Activated naive CD4-positive, alpha-beta T cell treated with anti-CD3 and anti-CD28 coated beads for 36 hours (primary cell): ENCODE measurements at regions not wholly inside any gene's neighbourhood (a gene's known extent, or its start where the extent isn't known, plus 50 kb on each side); places are given as distances from the start of the nearest gene placed in this dataset.
"Not testable (repeated sequence)": the region's sequence is repeated elsewhere in the genome, so short reads cannot be mapped to it uniquely, and the experiment has no call there.

ENCODE experiments used
- CTCF ChIA-PET: fragments of 350-600 bp; sonication (Branson Sonifier 250); formaldehyde crosslinking; loops from one replicate; lab custom pipeline; 2021; ENCODE audit warnings: antibody characterized with exemption; lab: Charles Lee
- DNase-seq: peaks from one replicate; pipeline ENCODE4 v3.0.0-alpha.2; 2020
- H3K27ac Mint-ChIP-seq: one replicate; pipeline ENCODE4 v1.8.0; 2021; ENCODE audit warnings: mild to moderate bottlenecking, mixed read lengths
- H3K27me3 Mint-ChIP-seq: one replicate; pipeline ENCODE4 v1.8.0; 2021; ENCODE audit warnings: low read depth, mixed read lengths
- H3K36me3 Mint-ChIP-seq: one replicate; pipeline ENCODE4 v1.8.0; 2021; ENCODE audit warnings: low read depth, mixed read lengths
- H3K4me1 Mint-ChIP-seq: one replicate; pipeline ENCODE4 v1.8.0; 2021; ENCODE audit warnings: low read depth, mixed read lengths
- H3K4me3 Mint-ChIP-seq: one replicate; pipeline ENCODE4 v1.8.0; 2021; ENCODE audit warnings: mild to moderate bottlenecking, moderate library complexity, mixed read lengths
- H3K9me3 Mint-ChIP-seq: one replicate; pipeline ENCODE4 v1.8.0; 2021; ENCODE audit warnings: mixed read lengths
- intact Hi-C: fragments of 100-400 bp; cut with micrococcal nuclease; formaldehyde crosslinking; loops from one replicate; pipeline ENCODE4 v1.15.1; 2023

DNA sequence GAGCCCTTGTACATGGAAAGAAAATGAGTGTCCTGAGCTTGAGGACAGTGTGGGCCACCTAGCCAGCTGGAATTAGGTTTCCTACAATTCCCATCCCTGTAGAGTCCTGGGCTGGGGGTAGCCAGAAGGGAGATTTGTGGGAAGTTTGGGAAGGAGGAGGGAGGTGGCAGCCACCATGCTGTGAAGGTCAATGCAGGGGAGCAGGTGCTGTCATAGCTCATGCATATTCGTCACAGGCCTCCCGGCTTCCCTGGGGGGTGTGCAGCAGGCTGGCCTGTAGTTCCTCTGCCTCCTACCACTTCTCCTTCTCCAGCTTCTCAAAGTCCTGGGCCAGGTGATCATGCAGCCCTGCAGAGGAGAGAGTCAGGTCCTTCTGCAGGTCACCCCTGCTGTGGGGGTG is 121.3 kb downstream of the TBX3 start:
- Mint-ChIP-seq H3K4me3 (no peak overlapping the region), H3K36me3 (no peaks in the 10 kb centered on the region), H3K27ac (no peak overlapping the region), H3K9me3 (no peaks in the 10 kb centered on the region), H3K27me3 (peaks cover 3% of the 10 kb centered on the region), H3K4me1 (no peaks in the 10 kb centered on the region)
- intact Hi-C loops: no loop called here
- no peak for DNase-seq
- CTCF ChIA-PET: interaction anchor here (0.6 kb wide), 1 partner anchor 209 kb away, joined by 4 read pairs; no protein-coding TSS in a partner anchor

DNA sequence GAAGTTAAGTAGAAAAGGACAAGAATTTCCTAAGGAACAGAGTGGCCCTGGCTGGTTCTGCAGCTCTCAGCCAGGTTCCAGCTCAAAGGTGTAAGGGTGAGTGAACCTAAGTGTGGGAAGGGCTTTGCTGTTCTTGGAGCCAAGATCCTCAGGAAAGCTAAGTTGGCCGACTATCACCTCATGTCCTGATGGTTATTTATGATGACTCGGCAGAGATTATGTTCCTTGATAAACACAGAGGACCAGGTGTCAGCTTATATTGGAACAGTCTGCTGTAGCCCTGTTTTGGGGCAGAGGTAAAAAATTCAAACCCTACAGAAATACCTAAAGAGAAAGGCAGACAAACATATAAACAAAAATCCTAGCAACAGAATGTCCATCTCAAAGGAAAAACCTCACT is 128.5 kb downstream of the TBX3 start:
- Mint-ChIP-seq H3K4me1 (no peaks in the 10 kb centered on the region), H3K36me3 (no peaks in the 10 kb centered on the region), H3K4me3 (no peak overlapping the region), H3K27ac (no peak overlapping the region), H3K9me3 (no peaks in the 10 kb centered on the region), H3K27me3 (peaks cover 2% of the 10 kb centered on the region)
- DNase-seq: no peak
- intact Hi-C loops: no loop called here
- CTCF ChIA-PET: interaction anchor here (0.7 kb wide), 1 partner anchor 1360 kb away, joined by 3 read pairs; no protein-coding TSS in a partner anchor

- no peaks in the 10 kb centered on the region for H3K9me3 Mint-ChIP-seq
- intact Hi-C loops: no loop called here
- H3K36me3 Mint-ChIP-seq: no peaks in the 10 kb centered on the region
- H3K27ac Mint-ChIP-seq: no peak overlapping the region
- DNase-seq: no peak
- no peak overlapping the region for H3K4me3 Mint-ChIP-seq
- CTCF ChIA-PET: no interaction called here
- H3K4me1 Mint-ChIP-seq: no peaks in the 10 kb centered on the region
- peaks cover 1% of the 10 kb centered on the region for H3K27me3 Mint-ChIP-seq
Measured at GRCh38 chr12:114547636-114548035, 136.3 kb downstream of the TBX3 start.

DNA sequence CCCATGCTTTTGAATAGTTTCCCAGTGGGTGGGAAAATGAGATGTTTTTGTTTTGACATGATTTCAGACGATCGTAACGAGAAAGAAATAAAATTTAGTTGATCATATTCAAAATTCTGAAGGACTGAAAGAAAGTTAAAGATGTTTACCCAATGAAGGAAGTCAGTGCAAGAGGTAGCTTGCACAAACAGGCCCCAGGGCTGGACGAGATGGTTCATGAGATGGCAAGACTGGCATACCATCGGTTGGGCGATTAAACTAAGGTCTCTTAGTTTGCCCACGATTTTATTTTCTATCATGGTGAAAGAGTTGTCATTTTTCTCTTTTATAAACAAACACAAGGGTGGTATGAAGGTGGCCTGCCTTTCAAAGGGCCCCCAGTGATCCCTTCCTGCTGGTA is 124.5 kb upstream of the TBX5 start:
- CTCF ChIA-PET: no interaction called here
- Mint-ChIP-seq H3K4me1 (no peaks in the 10 kb centered on the region), H3K27ac (no peak overlapping the region), H3K9me3 (no peaks in the 10 kb centered on the region), H3K4me3 (no peak overlapping the region), H3K36me3 (no peaks in the 10 kb centered on the region), H3K27me3 (peaks cover 15% of the 10 kb centered on the region)
- no peak for DNase-seq
- intact Hi-C loops: no loop called here

DNA sequence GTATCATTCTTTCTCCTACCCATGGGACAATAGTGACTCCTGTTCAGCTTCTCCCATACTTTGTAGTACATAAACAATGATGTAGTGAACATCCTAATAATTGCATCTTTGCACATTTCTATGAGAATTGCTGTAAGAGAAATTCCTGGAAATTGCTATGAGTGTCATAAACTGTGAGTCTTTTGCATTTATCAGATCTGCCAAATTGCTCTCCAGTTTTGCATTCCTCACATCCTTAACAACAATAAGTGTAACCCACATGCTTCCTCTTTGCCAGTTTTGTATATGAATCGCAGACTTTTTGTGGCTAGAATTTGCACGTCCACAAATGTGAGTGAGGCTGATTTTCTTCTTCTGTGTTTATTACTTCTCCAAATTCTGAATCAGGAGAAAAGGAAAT is 124.0 kb upstream of the TBX5 start:
- intact Hi-C loops: no loop called here
- Mint-ChIP-seq H3K36me3 (no peaks in the 10 kb centered on the region), H3K27ac (no peak overlapping the region), H3K4me3 (no peak overlapping the region), H3K27me3 (peaks cover 13% of the 10 kb centered on the region), H3K4me1 (no peaks in the 10 kb centered on the region), H3K9me3 (no peaks in the 10 kb centered on the region)
- CTCF ChIA-PET: no interaction called here
- DNase-seq: no peak

DNA sequence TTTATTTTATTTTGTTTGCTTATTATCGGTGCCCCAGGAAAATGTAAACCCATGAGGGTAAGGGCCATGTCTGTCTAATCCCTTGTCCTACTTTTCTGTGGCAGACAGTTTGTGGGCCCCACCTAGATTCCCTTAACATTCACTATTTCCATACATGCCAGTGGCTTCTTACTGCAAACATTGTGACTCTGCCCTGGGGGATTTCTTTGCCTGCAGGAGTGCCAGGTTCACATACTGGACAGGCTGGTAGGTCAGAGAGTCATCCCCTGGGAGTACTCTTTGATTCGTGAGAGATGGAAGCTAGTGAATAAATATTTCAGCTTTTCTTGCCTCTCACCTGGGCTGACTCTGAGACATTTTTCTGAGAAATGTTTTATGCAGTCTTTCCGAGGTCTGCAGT is 122.8 kb upstream of the TBX5 start:
- Mint-ChIP-seq H3K4me1 (no peaks in the 10 kb centered on the region), H3K9me3 (no peaks in the 10 kb centered on the region), H3K27ac (no peak overlapping the region), H3K36me3 (no peaks in the 10 kb centered on the region), H3K27me3 (peaks cover 13% of the 10 kb centered on the region), H3K4me3 (no peak overlapping the region)
- DNase-seq: no peak
- intact Hi-C loops: no loop called here
- CTCF ChIA-PET: no interaction called here

GRCh38 chr12:114521160-114521559 is 115.2 kb upstream of the TBX5 start:
- H3K36me3 Mint-ChIP-seq, intact Hi-C loops, H3K4me1 Mint-ChIP-seq, H3K4me3 Mint-ChIP-seq, CTCF ChIA-PET, DNase-seq, H3K9me3 Mint-ChIP-seq, H3K27me3 Mint-ChIP-seq, H3K27ac Mint-ChIP-seq: not testable (repeated sequence)

DNA sequence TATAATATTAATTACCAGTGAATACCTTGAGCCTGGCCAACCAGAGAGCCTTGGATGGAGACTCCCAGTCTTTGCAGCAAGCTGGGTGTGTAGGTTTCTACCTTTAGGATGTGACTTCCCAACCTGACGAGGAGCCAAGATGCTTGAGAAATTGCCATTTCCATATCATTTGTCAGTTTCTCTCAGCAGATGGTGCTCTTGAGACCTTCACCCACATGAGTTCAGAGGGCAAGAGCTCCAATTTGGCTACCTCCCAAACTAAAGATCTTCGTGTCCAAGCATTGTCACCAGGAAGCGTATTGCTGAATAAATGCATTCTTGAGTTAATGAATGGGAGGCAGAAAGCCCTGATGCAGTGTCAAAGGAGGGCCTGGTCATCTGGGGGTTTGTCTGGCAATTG is 106.4 kb upstream of the TBX5 start:
- Mint-ChIP-seq H3K9me3 (no peaks in the 10 kb centered on the region), H3K36me3 (no peaks in the 10 kb centered on the region), H3K4me3 (no peak overlapping the region), H3K27ac (no peak overlapping the region), H3K27me3 (peaks cover 19% of the 10 kb centered on the region), H3K4me1 (peaks cover 2% of the 10 kb centered on the region)
- intact Hi-C loops: no loop called here
- DNase-seq: no peak
- CTCF ChIA-PET: no interaction called here

DNA sequence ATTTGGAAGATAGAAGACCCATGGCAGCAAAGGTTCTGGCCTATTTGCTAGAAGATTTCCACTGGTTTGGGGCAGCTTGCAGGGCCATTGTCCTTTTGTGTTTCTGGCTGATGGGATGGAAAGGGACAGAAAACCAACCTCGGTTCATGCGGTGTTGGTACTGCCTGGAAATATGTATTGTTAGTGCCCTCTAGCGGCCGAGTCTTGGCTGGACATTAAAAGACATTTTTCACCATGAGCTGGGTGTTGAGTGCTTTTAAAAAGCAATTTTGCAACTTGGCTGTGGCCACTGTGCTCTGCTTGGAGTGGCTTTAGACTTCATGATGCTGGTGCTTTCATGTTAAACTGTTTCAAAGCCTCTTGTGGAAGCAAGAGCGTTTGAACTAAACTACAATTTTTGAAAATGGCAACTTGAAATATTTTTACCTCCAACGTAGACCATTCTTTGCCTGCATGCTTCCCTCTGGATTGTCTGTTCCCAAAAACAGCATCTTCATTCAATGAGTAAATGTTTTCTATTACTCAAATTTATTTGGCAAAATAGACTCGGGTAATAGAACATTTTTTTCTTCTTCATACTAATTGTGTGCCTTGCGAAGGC is 102.7 kb upstream of the TBX5 start:
- no peak overlapping the region for H3K27ac Mint-ChIP-seq
- CTCF ChIA-PET: interaction anchor here (0.6 to 3.5 kb wide), 12 partner anchors 8 to 1299 kb away, joined by 3 to 51 read pairs (median 3); no protein-coding TSS in a partner anchor
- no peak overlapping the region for H3K4me3 Mint-ChIP-seq
- no peaks in the 10 kb centered on the region for H3K9me3 Mint-ChIP-seq
- intact Hi-C loops: loop anchor here (1.0 to 10.0 kb wide), 4 partner anchors 344 to 572 kb away; partner anchors contain the start of gene RBM19
- peak; percentile 82 for DNase-seq
- no peaks in the 10 kb centered on the region for H3K36me3 Mint-ChIP-seq
- peaks cover 2% of the 10 kb centered on the region for H3K4me1 Mint-ChIP-seq
- peaks cover 31% of the 10 kb centered on the region for H3K27me3 Mint-ChIP-seq

- CTCF ChIA-PET: no interaction called here
Measured at GRCh38 chr12:114506651-114507050, 100.7 kb upstream of the TBX5 start.

GRCh38 chr12:114504311-114504710 is 98.4 kb upstream of the TBX5 start:
- Mint-ChIP-seq H3K4me1 (peaks cover 2% of the 10 kb centered on the region), H3K27me3 (peaks cover 32% of the 10 kb centered on the region), H3K27ac (no peak overlapping the region), H3K4me3 (no peak overlapping the region), H3K36me3 (no peaks in the 10 kb centered on the region), H3K9me3 (no peaks in the 10 kb centered on the region)
- no peak for DNase-seq
- CTCF ChIA-PET: no interaction called here
- intact Hi-C loops: loop anchor here (10.0 kb wide), 1 partner anchor 340 kb away; no protein-coding TSS in a partner anchor

More at GRCh38 chr12:114506651-114507050, 100.7 kb upstream of the TBX5 start:
- peaks cover 2% of the 10 kb centered on the region for H3K4me1 Mint-ChIP-seq
- no peak overlapping the region for H3K27ac Mint-ChIP-seq
- peaks cover 39% of the 10 kb centered on the region for H3K27me3 Mint-ChIP-seq
- no peak for DNase-seq
- intact Hi-C loops: loop anchor here (10.0 kb wide), 1 partner anchor 342 kb away; no protein-coding TSS in a partner anchor
- H3K9me3 Mint-ChIP-seq: no peaks in the 10 kb centered on the region
- no peaks in the 10 kb centered on the region for H3K36me3 Mint-ChIP-seq
- no peak overlapping the region for H3K4me3 Mint-ChIP-seq

DNA sequence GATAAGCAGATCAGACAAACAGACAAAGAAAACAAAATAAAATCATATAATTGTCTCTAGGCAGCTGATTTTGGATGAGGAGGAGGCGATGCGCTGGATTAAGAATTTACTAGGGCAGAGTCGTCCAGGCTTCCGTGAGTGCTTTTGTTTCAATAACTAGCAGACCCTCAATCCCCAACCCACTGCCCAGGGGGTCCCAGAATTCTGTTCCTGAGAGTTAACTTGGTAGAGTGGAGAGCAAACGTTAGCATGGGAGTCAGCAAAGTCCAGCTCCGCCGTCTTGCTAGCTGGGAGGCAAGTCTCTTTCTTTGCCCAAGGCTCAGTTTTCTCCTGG is 95.5 kb upstream of the TBX5 start:
- no peak overlapping the region for H3K4me3 Mint-ChIP-seq
- no peaks in the 10 kb centered on the region for H3K4me1 Mint-ChIP-seq
- no peaks in the 10 kb centered on the region for H3K36me3 Mint-ChIP-seq
- no peaks in the 10 kb centered on the region for H3K9me3 Mint-ChIP-seq
- peaks cover 33% of the 10 kb centered on the region for H3K27me3 Mint-ChIP-seq
- no peak for DNase-seq
- CTCF ChIA-PET: interaction anchor here (1.7 kb wide), 1 partner anchor 521 kb away, joined by 5 read pairs; no protein-coding TSS in a partner anchor
- no peak overlapping the region for H3K27ac Mint-ChIP-seq
- intact Hi-C loops: loop anchor here (10.0 kb wide), 1 partner anchor 337 kb away; no protein-coding TSS in a partner anchor

- Mint-ChIP-seq H3K27ac (no peak overlapping the region), H3K4me3 (no peak overlapping the region), H3K4me1 (no peaks in the 10 kb centered on the region), H3K9me3 (no peaks in the 10 kb centered on the region), H3K36me3 (no peaks in the 10 kb centered on the region), H3K27me3 (peaks cover 30% of the 10 kb centered on the region)
- CTCF ChIA-PET: interaction anchor here (1.7 kb wide), 1 partner anchor 520 kb away, joined by 5 read pairs; no protein-coding TSS in a partner anchor
- intact Hi-C loops: loop anchor here (10.0 kb wide), 1 partner anchor 336 kb away; no protein-coding TSS in a partner anchor
- DNase-seq: no peak
Measured at GRCh38 chr12:114500775-114501473, 95.0 kb upstream of the TBX5 start.
